A549 (cell line): ENCODE measurements at regions not wholly inside any gene's neighbourhood (a gene's known extent, or its start where the extent isn't known, plus 50 kb on each side); places are given as distances from the start of the nearest gene placed in this dataset.

Experiments used
- CTCF ChIP-seq: fragments of >200 bp; sonication (Bioruptor Twin); formaldehyde crosslinking; IDR thresholded peaks from 3 replicates; pipeline ENCODE4 v1.5.1; 2016
- JUNB ChIP-seq: fragments of >200 bp; sonication (Bioruptor Twin); formaldehyde crosslinking; IDR thresholded peaks from 2 replicates; pipeline ENCODE4 v1.6.1; 2016
- MAFK ChIP-seq: fragments of 450-650 bp; IDR thresholded peaks from 2 replicates; pipeline ENCODE4 v1.6.1; 2014; ENCODE audit not compliant: partially characterized antibody
- TF ChIP-seq, protein P1 (sequence below): fragments of 200-600 bp; sonication (generic); IDR thresholded peaks from 2 replicates; pipeline ENCODE4 v1.6.1; 2016; ENCODE audit warnings: antibody characterized with exemption, mild to moderate bottlenecking, moderate library complexity

GRCh38 chr10:124174673-124175645 is 81.6 kb upstream of the CHST15 start:
- TF ChIP-seq CTCF (no peak), MAFK (no peak), JUNB (no peak)
- TF ChIP-seq, protein P1, sequence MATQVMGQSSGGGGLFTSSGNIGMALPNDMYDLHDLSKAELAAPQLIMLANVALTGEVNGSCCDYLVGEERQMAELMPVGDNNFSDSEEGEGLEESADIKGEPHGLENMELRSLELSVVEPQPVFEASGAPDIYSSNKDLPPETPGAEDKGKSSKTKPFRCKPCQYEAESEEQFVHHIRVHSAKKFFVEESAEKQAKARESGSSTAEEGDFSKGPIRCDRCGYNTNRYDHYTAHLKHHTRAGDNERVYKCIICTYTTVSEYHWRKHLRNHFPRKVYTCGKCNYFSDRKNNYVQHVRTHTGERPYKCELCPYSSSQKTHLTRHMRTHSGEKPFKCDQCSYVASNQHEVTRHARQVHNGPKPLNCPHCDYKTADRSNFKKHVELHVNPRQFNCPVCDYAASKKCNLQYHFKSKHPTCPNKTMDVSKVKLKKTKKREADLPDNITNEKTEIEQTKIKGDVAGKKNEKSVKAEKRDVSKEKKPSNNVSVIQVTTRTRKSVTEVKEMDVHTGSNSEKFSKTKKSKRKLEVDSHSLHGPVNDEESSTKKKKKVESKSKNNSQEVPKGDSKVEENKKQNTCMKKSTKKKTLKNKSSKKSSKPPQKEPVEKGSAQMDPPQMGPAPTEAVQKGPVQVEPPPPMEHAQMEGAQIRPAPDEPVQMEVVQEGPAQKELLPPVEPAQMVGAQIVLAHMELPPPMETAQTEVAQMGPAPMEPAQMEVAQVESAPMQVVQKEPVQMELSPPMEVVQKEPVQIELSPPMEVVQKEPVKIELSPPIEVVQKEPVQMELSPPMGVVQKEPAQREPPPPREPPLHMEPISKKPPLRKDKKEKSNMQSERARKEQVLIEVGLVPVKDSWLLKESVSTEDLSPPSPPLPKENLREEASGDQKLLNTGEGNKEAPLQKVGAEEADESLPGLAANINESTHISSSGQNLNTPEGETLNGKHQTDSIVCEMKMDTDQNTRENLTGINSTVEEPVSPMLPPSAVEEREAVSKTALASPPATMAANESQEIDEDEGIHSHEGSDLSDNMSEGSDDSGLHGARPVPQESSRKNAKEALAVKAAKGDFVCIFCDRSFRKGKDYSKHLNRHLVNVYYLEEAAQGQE = no peak
